CD4-positive, alpha-beta T cell treated with Interleukin-17A for 4 hours (primary cell): ENCODE measurements at regions not wholly inside any gene's neighbourhood (a gene's known extent, or its start where the extent isn't known, plus 50 kb on each side); places are given as distances from the start of the nearest gene placed in this dataset.
A peak's percentile ranks its signal among the peaks of the same experiment; 100 is the strongest.

Source experiments
- DNase-seq: peaks from one replicate; pipeline ENCODE4 v3.0.0-alpha.2; 2020; ENCODE audit warnings: mixed read lengths

GRCh38 chr1:5748286-5749225 lies 243.7 kb downstream of the NPHP4 start:
- no peak for DNase-seq

GRCh38 chr1:5747426-5748285 lies 244.6 kb downstream of the NPHP4 start:
- no peak for DNase-seq

- DNase-seq, result no peak
Observed at GRCh38 chr1:5746611-5747425, 245.4 kb downstream of the NPHP4 start.

GRCh38 chr1:5745800-5746610 lies 246.2 kb downstream of the NPHP4 start:
- peak; percentile 57 for DNase-seq

- DNase-seq, result no peak
Observed at GRCh38 chr1:5744911-5745799, 247.1 kb downstream of the NPHP4 start.

- DNase-seq, result no peak
Observed at GRCh38 chr1:5744341-5744740, 247.9 kb downstream of the NPHP4 start.

GRCh38 chr1:5743435-5744095 lies 248.7 kb downstream of the NPHP4 start:
- no peak for DNase-seq

GRCh38 chr1:5742801-5743200 lies 249.4 kb downstream of the NPHP4 start:
- DNase-seq, result no peak

- no peak for DNase-seq
Observed at GRCh38 chr1:5742032-5742431, 250.2 kb downstream of the NPHP4 start.

- DNase-seq, result no peak
Observed at GRCh38 chr1:5740865-5741860, 251.1 kb downstream of the NPHP4 start.

GRCh38 chr1:5740450-5740849 lies 251.8 kb downstream of the NPHP4 start:
- DNase-seq, result no peak

- no peak for DNase-seq
Observed at GRCh38 chr1:5739561-5740078, 252.6 kb downstream of the NPHP4 start.

GRCh38 chr1:5738911-5739462 lies 253.2 kb downstream of the NPHP4 start:
- no peak for DNase-seq

- DNase-seq, result no peak
Observed at GRCh38 chr1:5737081-5737480, 255.1 kb downstream of the NPHP4 start.

- DNase-seq, result no peak
Observed at GRCh38 chr1:5734996-5735395, 257.2 kb downstream of the NPHP4 start.

GRCh38 chr1:5734414-5734813 lies 257.8 kb downstream of the NPHP4 start:
- no peak for DNase-seq

- DNase-seq, result no peak
Observed at GRCh38 chr1:5733596-5733995, 258.6 kb downstream of the NPHP4 start.

GRCh38 chr1:5731110-5731423 lies 261.2 kb downstream of the NPHP4 start:
- no peak for DNase-seq
